HEK293 (cell line): ENCODE measurements at regions not wholly inside any gene's neighbourhood (a gene's known extent, or its start where the extent isn't known, plus 50 kb on each side); places are given as distances from the start of the nearest gene placed in this dataset.
A peak's percentile ranks its signal among the peaks of the same experiment; 100 is the strongest.

Source experiments
- CTCF ChIA-PET: fragments of 350-600 bp; formaldehyde crosslinking; extraction: SDS; loops from one replicate; lab custom pipeline; 2021; ENCODE audit warnings: antibody characterized with exemption; lab: Yijun Ruan, JAX
- POLR2A ChIA-PET: fragments of 300-600 bp; formaldehyde crosslinking; extraction: SDS; loops from one replicate; lab custom pipeline; 2020; ENCODE audit warnings: antibody characterized with exemption, inconsistent platforms; lab: Yijun Ruan, JAX
- H3K27ac ChIP-seq: fragments of 200-500 bp; sonication (Bioruptor generic); 2 replicates; pipeline ENCODE4 v1.5.1; 2014; ENCODE audit warnings: low read depth, low read length, control low read depth, inconsistent platforms; ENCODE audit errors: extremely low read depth
- H3K36me3 ChIP-seq, 2 experiments: fragments of 200-500 bp in 1 of 2; sonication (Bioruptor generic) in 1 of 2; 1 replicate in 1 of 2; 2 replicates in 1 of 2; pipeline ENCODE4 v1.5.1; 2014 to 2017; ENCODE audit warnings: inconsistent platforms in 2 of 2, low read length in 2 of 2; ENCODE audit not compliant: control insufficient read depth in 2 of 2, insufficient read depth in 1 of 2
- H3K4me1 ChIP-seq: fragments of 200-500 bp; sonication (Bioruptor generic); 2 replicates; pipeline ENCODE4 v1.5.1; 2014; ENCODE audit warnings: mild to moderate bottlenecking, low read length, inconsistent platforms; ENCODE audit not compliant: control insufficient read depth, insufficient read depth
- H3K4me3 ChIP-seq: 2 replicates; pipeline ENCODE4 v1.5.1; 2011; ENCODE audit warnings: low read depth, mild to moderate bottlenecking, control low read depth, low read length, moderate library complexity
- H3K9me3 ChIP-seq: fragments of 200-500 bp; sonication (Bioruptor generic); 2 replicates; pipeline ENCODE4 v1.5.1; 2014; ENCODE audit warnings: low read depth, low read length, inconsistent platforms; ENCODE audit not compliant: control insufficient read depth, insufficient read depth
- BCL6B ChIP-seq: fragments of 450-650 bp; formaldehyde crosslinking; IDR thresholded peaks from 2 replicates; pipeline ENCODE4 v1.5.1; 2017; ENCODE audit warnings: missing biosample characterization, missing genetic modification characterization
- MZF1 ChIP-seq: fragments of 450-650 bp; formaldehyde crosslinking; IDR thresholded peaks from 2 replicates; pipeline ENCODE4 v1.5.1; 2017; ENCODE audit warnings: missing biosample characterization, missing genetic modification characterization, borderline replicate concordance
- OVOL3 ChIP-seq: fragments of 450-650 bp; formaldehyde crosslinking; IDR thresholded peaks from 2 replicates; pipeline ENCODE4 v1.5.1; 2016; ENCODE audit warnings: missing biosample characterization, missing genetic modification characterization
- PRDM4 ChIP-seq: fragments of 450-650 bp; formaldehyde crosslinking; IDR thresholded peaks from 2 replicates; pipeline ENCODE4 v1.5.1; 2017; ENCODE audit warnings: missing biosample characterization, missing genetic modification characterization
- TCF7L2 ChIP-seq: IDR thresholded peaks from 2 replicates; pipeline ENCODE4 v1.6.1; 2011; ENCODE audit warnings: low read depth, mild to moderate bottlenecking, inconsistent platforms, low read length, moderate library complexity, borderline replicate concordance
- ZBTB8A ChIP-seq: fragments of 450-650 bp; formaldehyde crosslinking; IDR thresholded peaks from 2 replicates; pipeline ENCODE4 v1.5.1; 2016; ENCODE audit warnings: missing biosample characterization, missing genetic modification characterization
- ZIC2 ChIP-seq: fragments of 450-650 bp; formaldehyde crosslinking; IDR thresholded peaks from 2 replicates; pipeline ENCODE4 v1.5.1; 2016; ENCODE audit warnings: missing biosample characterization, missing genetic modification characterization
- ZNF324 ChIP-seq: fragments of 450-650 bp; formaldehyde crosslinking; IDR thresholded peaks from 2 replicates; pipeline ENCODE4 v1.5.1; 2016; ENCODE audit warnings: missing biosample characterization, missing genetic modification characterization
- ZNF473 ChIP-seq: fragments of 450-650 bp; formaldehyde crosslinking; IDR thresholded peaks from 2 replicates; pipeline ENCODE4 v1.5.1; 2017; ENCODE audit warnings: missing biosample characterization, missing genetic modification characterization
- ZNF621 ChIP-seq: fragments of 450-650 bp; formaldehyde crosslinking; IDR thresholded peaks from 2 replicates; pipeline ENCODE4 v1.5.1; 2017; ENCODE audit warnings: missing biosample characterization, missing genetic modification characterization
- ZNF704 ChIP-seq: fragments of 450-650 bp; formaldehyde crosslinking; IDR thresholded peaks from 2 replicates; pipeline ENCODE4 v1.5.1; 2016; ENCODE audit warnings: missing biosample characterization, missing genetic modification characterization
- ZSCAN30 ChIP-seq: fragments of 450-650 bp; IDR thresholded peaks from 2 replicates; pipeline ENCODE4 v1.5.1; 2018; ENCODE audit warnings: missing biosample characterization, mild to moderate bottlenecking, missing genetic modification characterization, moderate library complexity
- TF ChIP-seq, protein P1 (sequence below): fragments of 450-650 bp; formaldehyde crosslinking; conservative IDR thresholded peaks from 2 replicates; pipeline ENCODE4 v1.5.1; 2016; ENCODE audit warnings: low read depth, missing biosample characterization, missing genetic modification characterization
- TF ChIP-seq, protein P2 (sequence below): fragments of 450-650 bp; formaldehyde crosslinking; optimal IDR thresholded peaks from 2 replicates; pipeline ENCODE3; 2016; ENCODE audit warnings: missing biosample characterization, mild to moderate bottlenecking, missing genetic modification characterization

GRCh38 chr14:65832431-65833266 is 420.1 kb downstream of the FUT8 start:
- H3K27ac ChIP-seq, result no peak overlapping the region
- ChIA-PET POLR2A (no interaction called here), CTCF (interaction anchor here (0.6 to 1.2 kb wide), 5 partner anchors 8 to 606 kb away, joined by 3 to 4 read pairs (median 3); no protein-coding TSS in a partner anchor)
- no peaks in the 10 kb centered on the region for H3K4me1 ChIP-seq
- H3K4me3 ChIP-seq, result no peak overlapping the region
- H3K36me3 ChIP-seq, result no peaks in the 10 kb centered on the region
- TF ChIP-seq ZIC2 (0 out of 2 replicates have a peak, but pooled peaks have one; percentile 23), PRDM4 (tag by site-specific recombination) (no peak)
- no peaks in the 10 kb centered on the region for H3K9me3 ChIP-seq

- Histone ChIP-seq H3K4me1 (no peaks in the 10 kb centered on the region), H3K4me3 (no peak overlapping the region), H3K9me3 (no peaks in the 10 kb centered on the region), H3K36me3 (no peaks in the 10 kb centered on the region), H3K27ac (no peak overlapping the region)
- POLR2A ChIA-PET, result no interaction called here
- TF ChIP-seq, protein P1, sequence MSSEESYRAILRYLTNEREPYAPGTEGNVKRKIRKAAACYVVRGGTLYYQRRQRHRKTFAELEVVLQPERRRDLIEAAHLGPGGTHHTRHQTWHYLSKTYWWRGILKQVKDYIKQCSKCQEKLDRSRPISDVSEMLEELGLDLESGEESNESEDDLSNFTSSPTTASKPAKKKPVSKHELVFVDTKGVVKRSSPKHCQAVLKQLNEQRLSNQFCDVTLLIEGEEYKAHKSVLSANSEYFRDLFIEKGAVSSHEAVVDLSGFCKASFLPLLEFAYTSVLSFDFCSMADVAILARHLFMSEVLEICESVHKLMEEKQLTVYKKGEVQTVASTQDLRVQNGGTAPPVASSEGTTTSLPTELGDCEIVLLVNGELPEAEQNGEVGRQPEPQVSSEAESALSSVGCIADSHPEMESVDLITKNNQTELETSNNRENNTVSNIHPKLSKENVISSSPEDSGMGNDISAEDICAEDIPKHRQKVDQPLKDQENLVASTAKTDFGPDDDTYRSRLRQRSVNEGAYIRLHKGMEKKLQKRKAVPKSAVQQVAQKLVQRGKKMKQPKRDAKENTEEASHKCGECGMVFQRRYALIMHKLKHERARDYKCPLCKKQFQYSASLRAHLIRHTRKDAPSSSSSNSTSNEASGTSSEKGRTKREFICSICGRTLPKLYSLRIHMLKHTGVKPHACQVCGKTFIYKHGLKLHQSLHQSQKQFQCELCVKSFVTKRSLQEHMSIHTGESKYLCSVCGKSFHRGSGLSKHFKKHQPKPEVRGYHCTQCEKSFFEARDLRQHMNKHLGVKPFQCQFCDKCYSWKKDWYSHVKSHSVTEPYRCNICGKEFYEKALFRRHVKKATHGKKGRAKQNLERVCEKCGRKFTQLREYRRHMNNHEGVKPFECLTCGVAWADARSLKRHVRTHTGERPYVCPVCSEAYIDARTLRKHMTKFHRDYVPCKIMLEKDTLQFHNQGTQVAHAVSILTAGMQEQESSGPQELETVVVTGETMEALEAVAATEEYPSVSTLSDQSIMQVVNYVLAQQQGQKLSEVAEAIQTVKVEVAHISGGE (tag by site-specific recombination), result no peak
- TF ChIP-seq MZF1 (no peak), ZNF324 (tag by site-specific recombination) (no peak), ZNF621 (tag by site-specific recombination) (no peak), ZBTB8A (tag by site-specific recombination) (no peak), TCF7L2 (no peak), ZSCAN30 (tag by site-specific recombination) (no peak), BCL6B (tag by site-specific recombination) (no peak), ZNF704 (tag by site-specific recombination) (no peak), OVOL3 (tag by site-specific recombination) (no peak), ZNF473 (tag by site-specific recombination) (no peak)
- TF ChIP-seq, protein P2, sequence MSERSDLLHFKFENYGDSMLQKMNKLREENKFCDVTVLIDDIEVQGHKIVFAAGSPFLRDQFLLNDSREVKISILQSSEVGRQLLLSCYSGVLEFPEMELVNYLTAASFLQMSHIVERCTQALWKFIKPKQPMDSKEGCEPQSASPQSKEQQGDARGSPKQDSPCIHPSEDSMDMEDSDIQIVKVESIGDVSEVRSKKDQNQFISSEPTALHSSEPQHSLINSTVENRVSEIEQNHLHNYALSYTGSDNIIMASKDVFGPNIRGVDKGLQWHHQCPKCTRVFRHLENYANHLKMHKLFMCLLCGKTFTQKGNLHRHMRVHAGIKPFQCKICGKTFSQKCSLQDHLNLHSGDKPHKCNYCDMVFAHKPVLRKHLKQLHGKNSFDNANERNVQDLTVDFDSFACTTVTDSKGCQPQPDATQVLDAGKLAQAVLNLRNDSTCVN (tag by site-specific recombination), result no peak
- CTCF ChIA-PET, result interaction anchor here (0.6 to 2.1 kb wide), 6 partner anchors 9 to 607 kb away, joined by 3 to 5 read pairs (median 3); no protein-coding TSS in a partner anchor
These were observed 420.8 kb downstream of the FUT8 start for GRCh38 chr14:65833267-65833880.
